Endodermal cell (in vitro differentiated cells): ENCODE measurements at regions not wholly inside any gene's neighbourhood (a gene's known extent, or its start where the extent isn't known, plus 50 kb on each side); places are given as distances from the start of the nearest gene placed in this dataset.

Source experiments
- DNase-seq: peaks from one replicate; pipeline ENCODE4 v3.0.0-alpha.2; 2017
- H3K27ac ChIP-seq: 2 replicates; pipeline ENCODE4 v1.5.1; 2013; ENCODE audit warnings: mild to moderate bottlenecking, low read depth, low read length, moderate library complexity
- H3K27me3 ChIP-seq: 2 replicates; pipeline ENCODE4 v1.6.1; 2013; ENCODE audit warnings: mild to moderate bottlenecking, low read length, moderate library complexity; ENCODE audit not compliant: insufficient read depth, control insufficient read depth, poor library complexity, severe bottlenecking
- H3K36me3 ChIP-seq: 2 replicates; pipeline ENCODE4 v1.7.0; 2013; ENCODE audit warnings: mild to moderate bottlenecking, low read length, moderate library complexity; ENCODE audit not compliant: control insufficient read depth, insufficient read depth
- H3K4me1 ChIP-seq: one replicate; pipeline ENCODE4 v1.7.0; 2013; ENCODE audit warnings: low read length; ENCODE audit not compliant: control insufficient read depth, insufficient read depth
- H3K4me3 ChIP-seq: 2 replicates; pipeline ENCODE4 v1.5.1; 2013; ENCODE audit warnings: mild to moderate bottlenecking, low read length, moderate library complexity
- H3K9ac ChIP-seq: 2 replicates; pipeline ENCODE4 v1.6.1; 2013; ENCODE audit warnings: mild to moderate bottlenecking, low read length, moderate library complexity; ENCODE audit not compliant: poor library complexity, severe bottlenecking; ENCODE audit errors: extremely low read depth
- H3K9me3 ChIP-seq: 2 replicates; pipeline ENCODE4 v1.6.1; 2013; ENCODE audit warnings: mild to moderate bottlenecking, low read length, moderate library complexity; ENCODE audit not compliant: control insufficient read depth
- H3K27ac Mint-ChIP-seq: 2 replicates; pipeline ENCODE4 v1.8.0; 2020; ENCODE audit warnings: mixed read lengths
- H3K27me3 Mint-ChIP-seq: 2 replicates; pipeline ENCODE4 v1.8.0; 2021; ENCODE audit warnings: mild to moderate bottlenecking, mixed read lengths; ENCODE audit not compliant: insufficient read depth
- H3K36me3 Mint-ChIP-seq: 2 replicates; pipeline ENCODE4 v1.8.0; 2020; ENCODE audit warnings: low read depth, mixed read lengths
- H3K4me1 Mint-ChIP-seq: 2 replicates; pipeline ENCODE4 v1.8.0; 2020; ENCODE audit warnings: mixed read lengths
- H3K4me3 Mint-ChIP-seq: 2 replicates; pipeline ENCODE4 v1.8.0; 2020; ENCODE audit warnings: mild to moderate bottlenecking, moderate library complexity, mixed read lengths
- H3K9me3 Mint-ChIP-seq: 2 replicates; pipeline ENCODE4 v1.8.0; 2020; ENCODE audit warnings: mild to moderate bottlenecking, mixed read lengths
- CTCF ChIP-seq: fragments of 200-600 bp; sonication (generic); conservative IDR thresholded peaks from 2 replicates; pipeline ENCODE4 v1.5.0; 2021; ENCODE audit warnings: antibody characterized with exemption, mild to moderate bottlenecking
- WGBS, 2 experiments: methylation state at CpG; one replicate each; pipeline versions ENCODE4 v1.1.5 to v1.1.7; 2013; ENCODE audit warnings: missing lambda C conversion rate in 2 of 2, mixed read lengths in 1 of 2; ENCODE audit not compliant: insufficient coverage in 1 of 2, insufficient read length in 1 of 2; 5-methylcytosine and 5-hydroxymethylcytosine counted together

- H3K9me3 Mint-ChIP-seq = peaks cover 25% of the 10 kb centered on the region
- Histone ChIP-seq H3K27me3 (no peaks in the 10 kb centered on the region), H3K9ac (no peak overlapping the region), H3K36me3 (no peaks in the 10 kb centered on the region), H3K4me3 (no peak overlapping the region), H3K27ac (no peak overlapping the region), H3K9me3 (peaks cover 19% of the 10 kb centered on the region), H3K4me1 (no peaks in the 10 kb centered on the region)
- DNase-seq = no peak
- H3K4me1 Mint-ChIP-seq = no peaks in the 10 kb centered on the region
- no peak overlapping the region for H3K27ac Mint-ChIP-seq
- H3K27me3 Mint-ChIP-seq = no peaks in the 10 kb centered on the region
- TF ChIP-seq CTCF = no peak
- H3K36me3 Mint-ChIP-seq = no peaks in the 10 kb centered on the region
- H3K4me3 Mint-ChIP-seq = no peak overlapping the region
- WGBS, 2 experiments = 93 to 97% methylated on average over 4 to 7 of the region's 7 CpGs
Measured at GRCh38 chr7:68247126-68247525, 1250.5 kb downstream of the TYW1 start.

- Histone ChIP-seq H3K9me3 (peaks cover 24% of the 10 kb centered on the region), H3K36me3 (no peaks in the 10 kb centered on the region), H3K27me3 (no peaks in the 10 kb centered on the region), H3K9ac (no peak overlapping the region), H3K27ac (no peak overlapping the region), H3K4me3 (no peak overlapping the region), H3K4me1 (no peaks in the 10 kb centered on the region)
- 98 to 100% methylated on average over 1 to 2 of the region's 2 CpGs for WGBS, 2 experiments
- Mint-ChIP-seq H3K4me1 (no peaks in the 10 kb centered on the region), H3K9me3 (peaks cover 26% of the 10 kb centered on the region), H3K27ac (no peak overlapping the region), H3K4me3 (no peak overlapping the region), H3K36me3 (no peaks in the 10 kb centered on the region), H3K27me3 (no peaks in the 10 kb centered on the region)
- TF ChIP-seq CTCF = no peak
- DNase-seq = no peak
Measured at GRCh38 chr7:68247571-68247970, 1250.9 kb downstream of the TYW1 start.

- no peak for TF ChIP-seq CTCF
- Histone ChIP-seq H3K4me1 (no peaks in the 10 kb centered on the region), H3K4me3 (peak overlapping the region; percentile 6), H3K27ac (no peak overlapping the region), H3K9me3 (peaks cover 20% of the 10 kb centered on the region), H3K36me3 (no peaks in the 10 kb centered on the region), H3K9ac (no peak overlapping the region), H3K27me3 (no peaks in the 10 kb centered on the region)
- no peak overlapping the region for H3K4me3 Mint-ChIP-seq
- H3K4me1 Mint-ChIP-seq = no peaks in the 10 kb centered on the region
- peaks cover 25% of the 10 kb centered on the region for H3K9me3 Mint-ChIP-seq
- no peaks in the 10 kb centered on the region for H3K36me3 Mint-ChIP-seq
- DNase-seq = no peak
- H3K27ac Mint-ChIP-seq = no peak overlapping the region
- H3K27me3 Mint-ChIP-seq = peaks cover 3% of the 10 kb centered on the region
Measured at GRCh38 chr7:68248973-68249372, 1252.3 kb downstream of the TYW1 start.
